ENCODE measurements at regions not wholly inside any gene's neighbourhood (a gene's known extent, or its start where the extent isn't known, plus 50 kb on each side); places are given as distances from the start of the nearest gene placed in this dataset.

DNA sequence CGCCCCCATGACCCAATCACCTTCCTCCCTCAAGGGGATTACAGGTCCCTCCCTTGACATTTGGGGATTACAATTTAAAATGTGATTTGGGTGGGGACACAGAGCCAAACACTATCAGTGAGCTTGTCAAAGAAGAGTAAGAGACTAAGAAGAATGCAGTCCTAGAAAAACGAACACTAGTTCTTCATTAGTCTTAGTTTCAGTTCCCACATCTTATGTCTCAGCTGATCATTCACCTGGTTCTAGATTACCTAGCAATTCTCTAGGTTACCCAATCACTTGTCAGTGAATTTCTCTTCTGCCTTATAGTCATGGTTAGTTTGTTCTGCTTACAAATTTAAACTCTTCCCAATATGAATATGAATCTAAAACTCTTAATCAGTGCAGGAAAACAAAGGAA lies 251.5 kb downstream of the COX7C start:
- TF ChIP-seq, protein P1, sequence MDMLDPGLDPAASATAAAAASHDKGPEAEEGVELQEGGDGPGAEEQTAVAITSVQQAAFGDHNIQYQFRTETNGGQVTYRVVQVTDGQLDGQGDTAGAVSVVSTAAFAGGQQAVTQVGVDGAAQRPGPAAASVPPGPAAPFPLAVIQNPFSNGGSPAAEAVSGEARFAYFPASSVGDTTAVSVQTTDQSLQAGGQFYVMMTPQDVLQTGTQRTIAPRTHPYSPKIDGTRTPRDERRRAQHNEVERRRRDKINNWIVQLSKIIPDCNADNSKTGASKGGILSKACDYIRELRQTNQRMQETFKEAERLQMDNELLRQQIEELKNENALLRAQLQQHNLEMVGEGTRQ (CRISPR knock-in tag; IDR thresholded peaks at IDR 0.05): no peak
- TF ChIP-seq ZNF532 (CRISPR knock-in tag; IDR thresholded peaks at IDR 0.05; ENCODE audit: borderline replicate concordance): no peak
